HCT116 (cell line): ENCODE measurements at regions not wholly inside any gene's neighbourhood (a gene's known extent, or its start where the extent isn't known, plus 50 kb on each side); places are given as distances from the start of the nearest gene placed in this dataset.

ENCODE experiments used
- ATAC-seq: fragments of 200-7000 bp; cut with Tn5 transposase; 2 replicates; pipeline ENCODE4 v1.9.1; 2020; ENCODE audit warnings: mild to moderate bottlenecking, moderate library complexity
- BruUV-seq: library from RNA; stranded (reverse); fragments of 400-500 nt; replicated peaks from 2 replicates; lab custom pipeline; 2021; lab: Mats Ljungman, UMichigan
- CTCF ChIA-PET: fragments of 300-600 bp; sonication (Branson Sonifier 250); formaldehyde crosslinking; loops from one replicate; lab custom pipeline; 2021; ENCODE audit warnings: antibody characterized with exemption; lab: Charles Lee
- POLR2A ChIA-PET: fragments of 300-600, 350-600 bp; sonication (Branson Sonifier 250); formaldehyde crosslinking; loops from one replicate; lab custom pipeline; 2021; ENCODE audit warnings: antibody characterized with exemption; lab: Charles Lee
- RAD21 ChIA-PET, 2 experiments: fragments of 300-600 bp; sonication (Branson Sonifier 250); formaldehyde crosslinking; loops; one replicate each; lab custom pipeline; 2023; ENCODE audit warnings: low total read pairs in 2 of 2; ENCODE audit not compliant: uncharacterized antibody in 2 of 2, unreplicated experiment in 2 of 2, low non-redundant PET in 1 of 2; lab: Charles Lee
- DNase-seq: peaks from one replicate; pipeline ENCODE4 v3.0.0-alpha.2; 2010; ENCODE audit warnings: low read depth, low spot score
- H2AFZ ChIP-seq: fragments of 200-600 bp; shearing (Covaris generic), sonication (generic); 2 replicates; pipeline ENCODE4 v1.6.1; 2017; ENCODE audit warnings: low read depth, mixed run types, mixed read lengths, antibody characterized with exemption, low read length; ENCODE audit not compliant: poor library complexity, severe bottlenecking
- H3K27ac ChIP-seq: 2 replicates; pipeline ENCODE4 v1.5.1; 2012; ENCODE audit warnings: low read depth, low read length
- H3K27me3 ChIP-seq: fragments of 200-600 bp; sonication (generic); 2 replicates; pipeline ENCODE4 v1.6.1; 2016; ENCODE audit warnings: mixed run types, low read length, mixed read lengths; ENCODE audit not compliant: insufficient read depth
- H3K36me3 ChIP-seq, 2 experiments: fragments of 200-500 bp in 1 of 2; fragments of 200-600 bp in 1 of 2; sonication (Bioruptor generic) in 1 of 2; sonication (generic) in 1 of 2; 2 replicates each; pipeline versions ENCODE4 v1.5.1 to v1.6.1; 2014 to 2016; ENCODE audit warnings: low read length in 2 of 2, inconsistent platforms in 1 of 2, mixed read lengths in 1 of 2, mixed run types in 1 of 2; ENCODE audit not compliant: insufficient read depth in 2 of 2, control insufficient read depth in 1 of 2
- H3K4me1 ChIP-seq, 2 experiments: fragments of 200-600 bp in 1 of 2; sonication (generic) in 1 of 2; 2 replicates each; pipeline versions ENCODE4 v1.5.1 to v1.6.1; 2012 to 2017; ENCODE audit warnings: low read length in 2 of 2, inconsistent platforms in 1 of 2, mild to moderate bottlenecking in 1 of 2, mixed read lengths in 1 of 2, mixed run types in 1 of 2, moderate library complexity in 1 of 2; ENCODE audit not compliant: insufficient read depth in 2 of 2, control insufficient read depth in 1 of 2
- H3K4me2 ChIP-seq: fragments of 200-600 bp; sonication (generic); 2 replicates; pipeline ENCODE4 v1.6.1; 2017; ENCODE audit warnings: mixed run types, low read length, mixed read lengths
- H3K4me3 ChIP-seq, 2 experiments: fragments of 200-600 bp in 1 of 2; sonication (generic) in 1 of 2; replicated peaks in 1 of 2; 2 replicates each; pipeline ENCODE4 v1.5.1; 2011 to 2016; ENCODE audit warnings: low read length in 2 of 2, control low read depth in 1 of 2, low read depth in 1 of 2, mild to moderate bottlenecking in 1 of 2, mixed read lengths in 1 of 2, mixed run types in 1 of 2
- H3K79me2 ChIP-seq: fragments of 200-600 bp; sonication (generic); 2 replicates; pipeline ENCODE4 v1.6.1; 2017; ENCODE audit warnings: mild to moderate bottlenecking, mixed run types, low read length, moderate library complexity, mixed read lengths; ENCODE audit not compliant: insufficient read depth
- H3K9ac ChIP-seq: fragments of 200-600 bp; sonication (generic); 2 replicates; pipeline ENCODE4 v1.6.1; 2016; ENCODE audit warnings: low read length, mixed read lengths
- H3K9me2 ChIP-seq: fragments of 200-600 bp; sonication (generic), shearing (Covaris generic); 2 replicates; pipeline ENCODE4 v1.6.1; 2017; ENCODE audit warnings: mixed run types, mild to moderate bottlenecking, moderate library complexity; ENCODE audit not compliant: insufficient read depth
- H3K9me3 ChIP-seq, 2 experiments: fragments of 200-500 bp in 1 of 2; fragments of 200-600 bp in 1 of 2; sonication (Bioruptor generic) in 1 of 2; sonication (generic) in 1 of 2; 2 replicates each; pipeline ENCODE4 v1.6.1; 2014 to 2017; ENCODE audit warnings: low read length in 2 of 2, mixed read lengths in 2 of 2, inconsistent platforms in 1 of 2, low read depth in 1 of 2, mild to moderate bottlenecking in 1 of 2, mixed run types in 1 of 2, moderate library complexity in 1 of 2; ENCODE audit not compliant: control insufficient read depth in 1 of 2, insufficient read depth in 1 of 2
- H4K20me1 ChIP-seq: fragments of 200-600 bp; sonication (generic), shearing (Covaris generic); 2 replicates; pipeline ENCODE4 v1.6.1; 2017; ENCODE audit warnings: mixed run types, mild to moderate bottlenecking, moderate library complexity; ENCODE audit not compliant: insufficient read depth
- CBX3 ChIP-seq: IDR thresholded peaks from 2 replicates; pipeline ENCODE4 v1.6.1; 2012; ENCODE audit warnings: low read depth
- CEBPB ChIP-seq: IDR thresholded peaks from 2 replicates; pipeline ENCODE4 v1.6.1; 2012; ENCODE audit warnings: low read depth
- EGR1 ChIP-seq: IDR thresholded peaks from 2 replicates; pipeline ENCODE4 v1.6.1; 2012; ENCODE audit warnings: low read depth
- ELF1 ChIP-seq: IDR thresholded peaks from 2 replicates; pipeline ENCODE4 v1.6.1; 2012; ENCODE audit warnings: low read depth, borderline replicate concordance
- EZH2 ChIP-seq: fragments of 200-600 bp; sonication (generic); IDR thresholded peaks from 2 replicates; pipeline ENCODE4 v1.6.1; 2017; ENCODE audit warnings: antibody characterized with exemption, mixed run types
- EZH2phosphoT487 ChIP-seq: fragments of 200-600 bp; IDR thresholded peaks from 2 replicates; pipeline ENCODE4 v1.6.1; 2018; ENCODE audit warnings: antibody characterized with exemption, borderline replicate concordance
- FOSL1 ChIP-seq: IDR thresholded peaks from 2 replicates; pipeline ENCODE4 v1.6.1; 2012; ENCODE audit warnings: low read depth
- JUND ChIP-seq: IDR thresholded peaks from 2 replicates; pipeline ENCODE4 v1.6.1; 2012
- POLR2A ChIP-seq: IDR thresholded peaks from 2 replicates; pipeline ENCODE4 v1.7.0; 2011; ENCODE audit warnings: borderline replicate concordance; ENCODE audit not compliant: insufficient read depth, insufficient read length; ENCODE audit errors: extremely low read depth
- RAD21 ChIP-seq: IDR thresholded peaks from 2 replicates; pipeline ENCODE4 v1.6.1; 2012; ENCODE audit warnings: low read depth, mild to moderate bottlenecking
- SIN3A ChIP-seq: IDR thresholded peaks from 2 replicates; pipeline ENCODE4 v1.6.1; 2012; ENCODE audit warnings: low read depth
- SP1 ChIP-seq: IDR thresholded peaks from 2 replicates; pipeline ENCODE4 v1.6.1; 2012; ENCODE audit warnings: low read depth
- SRF ChIP-seq: IDR thresholded peaks from 2 replicates; pipeline ENCODE4 v1.6.1; 2012; ENCODE audit warnings: low read depth
- YY1 ChIP-seq: IDR thresholded peaks from 2 replicates; pipeline ENCODE4 v1.6.1; 2011; ENCODE audit warnings: low read length, low read depth, moderate library complexity, mild to moderate bottlenecking; ENCODE audit not compliant: insufficient replicate concordance; ENCODE audit errors: extremely low read depth
- ZFX ChIP-seq: fragments of 450-650 bp; IDR thresholded peaks from 2 replicates; pipeline ENCODE4 v1.6.1; 2017
- ZNF274 ChIP-seq: fragments of 200-500 bp; sonication (Bioruptor generic); IDR thresholded peaks from 2 replicates; pipeline ENCODE4 v1.6.1; 2014; ENCODE audit warnings: mild to moderate bottlenecking, low read depth, low read length, inconsistent platforms
- intact Hi-C: fragments of 100-400 bp; cut with micrococcal nuclease; formaldehyde crosslinking; loops from 2 replicates; pipeline ENCODE4 v1.10.0; 2022
- TF ChIP-seq, protein P1 (sequence below): IDR thresholded peaks from 2 replicates; pipeline ENCODE4 v1.6.1; 2012
- TF ChIP-seq, protein P2 (sequence below): IDR thresholded peaks from 2 replicates; pipeline ENCODE4 v1.6.1; 2012

DNA sequence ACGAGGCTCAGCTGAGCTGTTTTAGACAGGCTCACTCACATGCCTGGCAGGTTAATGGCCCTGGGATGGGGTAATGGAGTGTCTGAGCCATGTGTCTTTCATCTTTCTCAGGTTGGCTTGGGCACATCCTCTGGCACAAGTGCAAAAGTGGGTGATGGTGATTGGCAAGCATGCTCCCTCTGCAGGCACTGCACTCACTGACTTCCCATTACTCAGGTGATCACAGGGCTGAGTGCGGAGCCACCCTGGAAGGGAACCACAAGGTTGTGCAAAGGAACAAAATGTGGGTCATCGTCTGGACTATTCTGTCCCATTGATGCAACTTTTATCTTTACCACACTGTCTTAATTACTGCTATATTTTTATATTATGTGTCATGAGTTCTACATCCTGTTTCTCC is 244.1 kb upstream of the AKR1E2 start:
- no peak for ATAC-seq
- Histone ChIP-seq H3K4me1 (no peaks in the 10 kb centered on the region), H3K4me3 (no peak overlapping the region), H3K9ac (no peak overlapping the region), H3K27ac (no peak overlapping the region), H3K4me2 (no peak overlapping the region), H3K9me3 (no peaks in the 10 kb centered on the region), H3K9me2 (no peaks in the 10 kb centered on the region), H3K79me2 (no peaks in the 10 kb centered on the region), H4K20me1 (no peaks in the 10 kb centered on the region), H2AFZ (no peak overlapping the region), H3K27me3 (no peaks in the 10 kb centered on the region), H3K36me3 (no peaks in the 10 kb centered on the region)
- BruUV-seq: no TSS peak
- no peak for DNase-seq
- ChIA-PET CTCF (no interaction called here), POLR2A (no interaction called here), RAD21 (no interaction called here)
- no peak for TF ChIP-seq SP1
- no peak for TF ChIP-seq EZH2phosphoT487
- no peak for TF ChIP-seq ZNF274
- TF ChIP-seq, protein P1, sequence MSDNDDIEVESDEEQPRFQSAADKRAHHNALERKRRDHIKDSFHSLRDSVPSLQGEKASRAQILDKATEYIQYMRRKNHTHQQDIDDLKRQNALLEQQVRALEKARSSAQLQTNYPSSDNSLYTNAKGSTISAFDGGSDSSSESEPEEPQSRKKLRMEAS: no peak
- no peak for TF ChIP-seq YY1
- no peak for TF ChIP-seq FOSL1
- no peak for TF ChIP-seq ELF1
- no peak for TF ChIP-seq EGR1
- no peak for TF ChIP-seq SRF
- TF ChIP-seq JUND: no peak
- no peak for TF ChIP-seq CBX3
- TF ChIP-seq CEBPB: no peak
- no peak for TF ChIP-seq RAD21
- intact Hi-C loops: no loop called here

DNA sequence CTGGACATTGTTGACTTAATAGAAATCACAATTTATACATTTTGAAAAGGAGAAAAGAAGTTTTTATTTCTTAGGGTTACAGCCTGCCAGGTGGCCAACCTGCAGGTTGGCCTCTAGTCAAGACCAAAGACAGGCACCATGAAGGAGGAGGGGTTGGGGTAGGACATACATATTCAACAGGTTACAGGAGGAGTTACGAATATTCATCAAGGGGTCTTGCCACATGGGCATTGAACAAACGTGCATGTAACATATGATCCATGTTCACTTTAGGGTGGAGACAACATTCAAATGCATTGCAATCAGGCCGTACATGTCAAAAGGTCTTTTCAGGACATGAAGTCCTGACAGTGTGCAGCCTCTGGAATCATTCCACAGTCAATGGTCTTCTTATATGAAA is 246.2 kb upstream of the AKR1E2 start:
- no peaks in the 10 kb centered on the region for H4K20me1 ChIP-seq
- no peak overlapping the region for H3K4me3 ChIP-seq
- RAD21 ChIA-PET: no interaction called here
- ATAC-seq (no peak), DNase-seq (no peak)
- no peak overlapping the region for H3K27ac ChIP-seq
- no peaks in the 10 kb centered on the region for H3K4me1 ChIP-seq
- H3K79me2 ChIP-seq: no peaks in the 10 kb centered on the region
- BruUV-seq: no TSS peak
- POLR2A ChIA-PET: no interaction called here
- H3K4me2 ChIP-seq: no peak overlapping the region
- intact Hi-C loops: no loop called here
- TF ChIP-seq POLR2A (no peak), EZH2 (no peak), ELF1 (no peak), EGR1 (no peak), SP1 (no peak), SIN3A (no peak), ZFX (no peak)
- TF ChIP-seq, protein P2, sequence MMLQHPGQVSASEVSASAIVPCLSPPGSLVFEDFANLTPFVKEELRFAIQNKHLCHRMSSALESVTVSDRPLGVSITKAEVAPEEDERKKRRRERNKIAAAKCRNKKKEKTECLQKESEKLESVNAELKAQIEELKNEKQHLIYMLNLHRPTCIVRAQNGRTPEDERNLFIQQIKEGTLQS: no peak
- H3K9me2 ChIP-seq: no peaks in the 10 kb centered on the region
- H3K27me3 ChIP-seq: no peaks in the 10 kb centered on the region
- no peaks in the 10 kb centered on the region for H3K9me3 ChIP-seq
- no peak overlapping the region for H3K9ac ChIP-seq
- no peaks in the 10 kb centered on the region for H3K36me3 ChIP-seq
- CTCF ChIA-PET: no interaction called here
- no peak overlapping the region for H2AFZ ChIP-seq
